Nephron (organoid): ENCODE measurements at regions not wholly inside any gene's neighbourhood (a gene's known extent, or its start where the extent isn't known, plus 50 kb on each side); places are given as distances from the start of the nearest gene placed in this dataset.

ENCODE experiments used
- H3K27ac Mint-ChIP-seq, 3 experiments: 2 replicates each; pipeline ENCODE4 v1.8.0; 2020; ENCODE audit warnings: mixed read lengths in 3 of 3, mild to moderate bottlenecking in 2 of 3, moderate library complexity in 1 of 3
- H3K27me3 Mint-ChIP-seq: 2 replicates; pipeline ENCODE4 v1.8.0; 2021; ENCODE audit warnings: low read depth, mild to moderate bottlenecking, moderate library complexity, mixed read lengths
- H3K36me3 Mint-ChIP-seq: 2 replicates; pipeline ENCODE4 v1.8.0; 2020; ENCODE audit warnings: low read depth, mixed read lengths
- H3K4me1 Mint-ChIP-seq: 2 replicates; pipeline ENCODE4 v1.8.0; 2020; ENCODE audit warnings: mixed read lengths
- H3K4me3 Mint-ChIP-seq, 3 experiments: 2 replicates each; pipeline ENCODE4 v1.8.0; 2020; ENCODE audit warnings: mild to moderate bottlenecking in 3 of 3, mixed read lengths in 3 of 3, moderate library complexity in 2 of 3
- H3K9me3 Mint-ChIP-seq: 2 replicates; pipeline ENCODE4 v1.8.0; 2020; ENCODE audit warnings: mixed read lengths
- CTCF ChIP-seq, 3 experiments: fragments of 200-600 bp; sonication (generic); IDR thresholded peaks; one replicate each; pipeline ENCODE4 v1.5.0; 2021; ENCODE audit warnings: antibody characterized with exemption in 3 of 3; ENCODE audit not compliant: unreplicated experiment in 3 of 3

- Mint-ChIP-seq H3K4me3 (no peak overlapping the region), H3K36me3 (no peaks in the 10 kb centered on the region), H3K4me1 (peaks cover 44% of the 10 kb centered on the region), H3K27ac (peak overlapping the region; percentile 56 to 61 (median 56)), H3K27me3 (peaks cover 8% of the 10 kb centered on the region), H3K9me3 (no peaks in the 10 kb centered on the region)
- no peak for TF ChIP-seq CTCF (IDR thresholded peaks at IDR 0.05; ENCODE audit: unreplicated experiment in 3 of 3)
Measured at GRCh38 chr1:227434808-227435444, 116.6 kb upstream of the CDC42BPA start.

- Mint-ChIP-seq H3K27me3 (peaks cover 6% of the 10 kb centered on the region), H3K27ac (peak overlapping the region in 2 of 3 experiments; percentile 50 to 64), H3K9me3 (no peaks in the 10 kb centered on the region), H3K4me1 (peaks cover 55% of the 10 kb centered on the region), H3K36me3 (no peaks in the 10 kb centered on the region), H3K4me3 (no peak overlapping the region)
- no peak for TF ChIP-seq CTCF (IDR thresholded peaks at IDR 0.05; ENCODE audit: unreplicated experiment in 3 of 3)
Measured at GRCh38 chr1:227433663-227434341, 115.5 kb upstream of the CDC42BPA start.

- Mint-ChIP-seq H3K4me1 (peaks cover 63% of the 10 kb centered on the region), H3K36me3 (no peaks in the 10 kb centered on the region), H3K9me3 (no peaks in the 10 kb centered on the region), H3K27me3 (peaks cover 3% of the 10 kb centered on the region), H3K4me3 (no peak overlapping the region), H3K27ac (peak overlapping the region in 1 of 3 experiments; percentile 48)
- TF ChIP-seq CTCF (IDR thresholded peaks at IDR 0.05; ENCODE audit: unreplicated experiment in 3 of 3): no peak
Measured at GRCh38 chr1:227432981-227433380, 114.7 kb upstream of the CDC42BPA start.

GRCh38 chr1:227432181-227432535 lies 113.9 kb upstream of the CDC42BPA start:
- Mint-ChIP-seq H3K36me3 (no peaks in the 10 kb centered on the region), H3K27me3 (peaks cover 2% of the 10 kb centered on the region), H3K4me3 (peak overlapping the region in 1 of 3 experiments; percentile 3), H3K9me3 (no peaks in the 10 kb centered on the region), H3K27ac (peak overlapping the region; percentile 38 to 82 (median 64)), H3K4me1 (peaks cover 59% of the 10 kb centered on the region)
- TF ChIP-seq CTCF (IDR thresholded peaks at IDR 0.05; ENCODE audit: unreplicated experiment in 3 of 3): no peak

- TF ChIP-seq CTCF (IDR thresholded peaks at IDR 0.05; ENCODE audit: unreplicated experiment in 3 of 3): no peak
- no peaks in the 10 kb centered on the region for H3K36me3 Mint-ChIP-seq
- H3K4me3 Mint-ChIP-seq: no peak overlapping the region
- peaks cover 48% of the 10 kb centered on the region for H3K4me1 Mint-ChIP-seq
- peak overlapping the region; percentile 60 to 90 (median 70) for H3K27ac Mint-ChIP-seq
- no peaks in the 10 kb centered on the region for H3K27me3 Mint-ChIP-seq
- H3K9me3 Mint-ChIP-seq: no peaks in the 10 kb centered on the region
Measured at GRCh38 chr1:227429447-227430359, 111.4 kb upstream of the CDC42BPA start.
